ENCODE measurements at regions not wholly inside any gene's neighbourhood (a gene's known extent, or its start where the extent isn't known, plus 50 kb on each side); places are given as distances from the start of the nearest gene placed in this dataset.

DNA sequence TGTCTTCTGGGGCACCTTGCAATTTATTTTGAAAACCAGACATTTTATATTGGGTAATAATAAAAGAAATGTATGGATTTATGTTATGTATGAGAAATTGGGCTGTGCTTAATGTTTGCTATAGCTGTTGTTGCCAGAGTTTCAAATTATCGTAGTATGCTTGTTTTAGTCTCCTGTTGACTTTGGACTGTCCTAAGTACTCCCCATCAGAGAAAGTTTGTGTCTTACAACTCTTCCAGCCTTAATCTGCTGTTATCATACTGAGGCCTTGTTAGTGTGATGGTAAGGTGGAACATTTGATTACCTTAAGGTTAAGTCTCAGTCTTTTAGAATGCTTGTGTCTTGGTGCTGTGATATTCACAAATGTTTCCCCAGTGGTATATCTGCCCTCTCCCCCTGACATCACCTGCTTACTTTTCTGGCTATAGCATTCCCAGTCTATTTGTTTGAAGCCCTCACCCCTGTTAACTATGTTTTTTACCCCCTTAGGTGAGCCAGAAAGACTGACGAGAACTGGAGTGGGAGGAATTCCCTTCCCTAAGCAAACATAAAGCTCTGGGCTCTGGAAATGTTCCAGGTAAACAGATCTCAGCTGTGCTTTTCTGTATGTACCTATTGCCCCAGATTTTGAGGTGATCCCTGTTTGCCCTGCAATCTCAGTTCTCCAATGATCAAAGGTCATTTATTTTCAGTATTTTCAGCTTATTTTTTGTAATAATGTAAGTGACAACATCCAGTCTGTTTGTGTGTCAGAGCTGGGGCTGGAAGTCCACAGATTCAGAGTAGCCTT, 581.1 kb upstream of the CITED2 start:
- no peak for TF ChIP-seq CTCF (IDR thresholded peaks at IDR 0.05)
- TF ChIP-seq POLR2A (IDR thresholded peaks at IDR 0.05) = no peak
- no peak for TF ChIP-seq POLR2AphosphoS5 (IDR thresholded peaks at IDR 0.05)
